ENCODE measurements at regions not wholly inside any gene's neighbourhood (a gene's known extent, or its start where the extent isn't known, plus 50 kb on each side); places are given as distances from the start of the nearest gene placed in this dataset.

DNA sequence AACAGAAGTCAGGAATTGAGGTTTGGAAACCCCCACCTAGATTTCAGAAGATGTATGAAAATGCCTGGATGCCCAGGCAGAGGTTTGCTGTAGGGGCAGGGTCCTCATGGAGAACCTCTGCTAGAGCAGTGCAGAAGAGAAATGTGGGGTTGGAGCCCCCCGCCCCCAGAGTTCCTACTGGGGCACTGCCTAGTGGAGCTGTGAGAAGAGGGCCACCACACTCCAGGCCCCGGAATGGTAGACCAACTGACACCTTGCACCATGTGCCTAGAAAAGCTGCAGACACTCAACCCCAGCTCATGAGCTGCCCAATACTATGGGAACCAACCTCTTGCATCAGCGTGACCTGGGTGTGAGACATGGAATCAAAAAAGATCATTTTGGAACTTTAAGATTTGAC is 967.0 kb upstream of the NRXN1 start:
- TF ChIP-seq, protein P1, sequence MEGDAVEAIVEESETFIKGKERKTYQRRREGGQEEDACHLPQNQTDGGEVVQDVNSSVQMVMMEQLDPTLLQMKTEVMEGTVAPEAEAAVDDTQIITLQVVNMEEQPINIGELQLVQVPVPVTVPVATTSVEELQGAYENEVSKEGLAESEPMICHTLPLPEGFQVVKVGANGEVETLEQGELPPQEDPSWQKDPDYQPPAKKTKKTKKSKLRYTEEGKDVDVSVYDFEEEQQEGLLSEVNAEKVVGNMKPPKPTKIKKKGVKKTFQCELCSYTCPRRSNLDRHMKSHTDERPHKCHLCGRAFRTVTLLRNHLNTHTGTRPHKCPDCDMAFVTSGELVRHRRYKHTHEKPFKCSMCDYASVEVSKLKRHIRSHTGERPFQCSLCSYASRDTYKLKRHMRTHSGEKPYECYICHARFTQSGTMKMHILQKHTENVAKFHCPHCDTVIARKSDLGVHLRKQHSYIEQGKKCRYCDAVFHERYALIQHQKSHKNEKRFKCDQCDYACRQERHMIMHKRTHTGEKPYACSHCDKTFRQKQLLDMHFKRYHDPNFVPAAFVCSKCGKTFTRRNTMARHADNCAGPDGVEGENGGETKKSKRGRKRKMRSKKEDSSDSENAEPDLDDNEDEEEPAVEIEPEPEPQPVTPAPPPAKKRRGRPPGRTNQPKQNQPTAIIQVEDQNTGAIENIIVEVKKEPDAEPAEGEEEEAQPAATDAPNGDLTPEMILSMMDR (IDR thresholded peaks at IDR 0.05; ENCODE audit: low read depth, low read length, poor library complexity, severe bottlenecking) = no peak
- no peak for TF ChIP-seq EZH2phosphoT487 (IDR thresholded peaks at IDR 0.05; ENCODE audit: borderline replicate concordance, low read length)

All from DOHH2 (cell line).